Smooth muscle cell (in vitro differentiated cells): ENCODE measurements at regions not wholly inside any gene's neighbourhood (a gene's known extent, or its start where the extent isn't known, plus 50 kb on each side); places are given as distances from the start of the nearest gene placed in this dataset.

Source experiments
- DNase-seq: peaks from one replicate; lab custom pipeline; 2025; ENCODE audit not compliant: unreplicated experiment; lab: John Stamatoyannopoulos, UW
- H2AFZ ChIP-seq: fragments of 200-600 bp; sonication (generic); 2 replicates; pipeline ENCODE4 v1.6.0; 2016; ENCODE audit warnings: antibody characterized with exemption, low read depth, mild to moderate bottlenecking
- H3F3A ChIP-seq: fragments of 200-600 bp; sonication (generic); 2 replicates; pipeline ENCODE4 v1.6.0; 2017; ENCODE audit warnings: antibody characterized with exemption, low read depth
- H3K27ac ChIP-seq: fragments of 200-600 bp; sonication (generic); 2 replicates; pipeline ENCODE4 v1.5.1; 2016; ENCODE audit warnings: low read depth, mild to moderate bottlenecking
- H3K27me3 ChIP-seq: fragments of 200-600 bp; sonication (generic); 2 replicates; pipeline ENCODE4 v1.6.1; 2016; ENCODE audit warnings: low read depth, mild to moderate bottlenecking
- H3K36me3 ChIP-seq: fragments of 200-600 bp; sonication (generic); 2 replicates; pipeline ENCODE4 v1.5.1; 2016; ENCODE audit warnings: low read depth
- H3K4me1 ChIP-seq: fragments of 200-600 bp; sonication (generic); 2 replicates; pipeline ENCODE4 v1.5.1; 2016; ENCODE audit warnings: low read depth
- H3K4me2 ChIP-seq: fragments of 200-600 bp; sonication (generic); 2 replicates; pipeline ENCODE4 v1.6.0; 2016; ENCODE audit warnings: mild to moderate bottlenecking
- H3K4me3 ChIP-seq: fragments of 200-600 bp; sonication (generic); 2 replicates; pipeline ENCODE4 v1.5.1; 2016; ENCODE audit warnings: mild to moderate bottlenecking
- H3K79me2 ChIP-seq: fragments of 200-600 bp; sonication (generic); 2 replicates; pipeline ENCODE4 v1.6.0; 2016; ENCODE audit warnings: low read depth, mild to moderate bottlenecking
- H3K9ac ChIP-seq: fragments of 200-600 bp; sonication (generic); 2 replicates; pipeline ENCODE4 v1.6.0; 2016; ENCODE audit warnings: low read depth
- H3K9me3 ChIP-seq: fragments of 200-600 bp; sonication (generic); replicated peaks from 2 replicates; pipeline ENCODE4 v1.5.1; 2016; ENCODE audit warnings: low read depth
- H4K20me1 ChIP-seq: fragments of 200-600 bp; sonication (generic); 2 replicates; pipeline ENCODE4 v1.6.0; 2016; ENCODE audit warnings: low read depth
- CTCF ChIP-seq: fragments of 200-600 bp; sonication (generic); IDR thresholded peaks from 2 replicates; pipeline ENCODE4 v1.5.1; 2017; ENCODE audit warnings: borderline replicate concordance, mild to moderate bottlenecking, antibody characterized with exemption; ENCODE audit not compliant: insufficient read depth, poor library complexity, severe bottlenecking
- WGBS: methylation state at CpG from one replicate; pipeline ENCODE4 v1.1.7; 2016; ENCODE audit warnings: low lambda C conversion rate; 5-methylcytosine and 5-hydroxymethylcytosine counted together

GRCh38 chr3:152891678-152892077 lies 56.7 kb downstream of the P2RY1 start:
- H3K27me3 ChIP-seq: no peaks in the 10 kb centered on the region
- no peaks in the 10 kb centered on the region for H3F3A ChIP-seq
- TF ChIP-seq CTCF: no peak

GRCh38 chr3:152892446-152892845 lies 57.5 kb downstream of the P2RY1 start:
- no peak for TF ChIP-seq CTCF
- Histone ChIP-seq H3K9ac (no peak overlapping the region), H3K79me2 (no peaks in the 10 kb centered on the region), H3K9me3 (no peaks in the 10 kb centered on the region), H3K36me3 (no peaks in the 10 kb centered on the region), H3K4me2 (no peak overlapping the region), H3K4me1 (no peaks in the 10 kb centered on the region), H3F3A (no peaks in the 10 kb centered on the region), H4K20me1 (no peaks in the 10 kb centered on the region), H2AFZ (no peak overlapping the region), H3K27ac (no peak overlapping the region), H3K27me3 (no peaks in the 10 kb centered on the region), H3K4me3 (no peak overlapping the region)
- no peak for DNase-seq

More at GRCh38 chr3:152891678-152892077, 56.7 kb downstream of the P2RY1 start:
- Histone ChIP-seq H3K27ac (no peak overlapping the region), H3K4me2 (no peak overlapping the region), H3K9ac (no peak overlapping the region), H3K4me1 (no peaks in the 10 kb centered on the region), H3K36me3 (no peaks in the 10 kb centered on the region), H3K4me3 (no peak overlapping the region), H4K20me1 (no peaks in the 10 kb centered on the region), H3K79me2 (no peaks in the 10 kb centered on the region), H3K9me3 (no peaks in the 10 kb centered on the region), H2AFZ (no peak overlapping the region)
- 86% methylated on average over 1 of the region's 1 CpG for WGBS
- no peak for DNase-seq

- no peak for TF ChIP-seq CTCF
- no peaks in the 10 kb centered on the region for H4K20me1 ChIP-seq
- H3K9ac ChIP-seq: no peak overlapping the region
- H3K4me3 ChIP-seq: no peak overlapping the region
- no peak overlapping the region for H2AFZ ChIP-seq
- no peaks in the 10 kb centered on the region for H3K9me3 ChIP-seq
- no peak for DNase-seq
- H3K4me1 ChIP-seq: no peaks in the 10 kb centered on the region
- no peak overlapping the region for H3K4me2 ChIP-seq
- H3K79me2 ChIP-seq: no peaks in the 10 kb centered on the region
- 63% methylated on average over 3 of the region's 3 CpGs for WGBS
- H3K36me3 ChIP-seq: no peaks in the 10 kb centered on the region
- H3K27me3 ChIP-seq: no peaks in the 10 kb centered on the region
- H3F3A ChIP-seq: no peaks in the 10 kb centered on the region
- no peak overlapping the region for H3K27ac ChIP-seq
These were observed 58.7 kb downstream of the P2RY1 start for GRCh38 chr3:152893647-152894046.

GRCh38 chr3:152899306-152899705 lies 64.4 kb downstream of the P2RY1 start:
- H3K27ac ChIP-seq: no peak overlapping the region
- H3K4me1 ChIP-seq: no peaks in the 10 kb centered on the region
- no peak overlapping the region for H3K9ac ChIP-seq
- H3F3A ChIP-seq: no peaks in the 10 kb centered on the region
- no peak for DNase-seq
- H3K4me3 ChIP-seq: no peak overlapping the region
- no peak overlapping the region for H2AFZ ChIP-seq
- no peak overlapping the region for H3K4me2 ChIP-seq
- no peaks in the 10 kb centered on the region for H3K36me3 ChIP-seq
- H3K9me3 ChIP-seq: no peaks in the 10 kb centered on the region
- 80% methylated on average over 2 of the region's 2 CpGs for WGBS
- H4K20me1 ChIP-seq: no peaks in the 10 kb centered on the region
- H3K27me3 ChIP-seq: no peaks in the 10 kb centered on the region
- TF ChIP-seq CTCF: no peak
- no peaks in the 10 kb centered on the region for H3K79me2 ChIP-seq
